ENCODE measurements at regions not wholly inside any gene's neighbourhood (a gene's known extent, or its start where the extent isn't known, plus 50 kb on each side); places are given as distances from the start of the nearest gene placed in this dataset.

- no peak for TF ChIP-seq EZH2 (IDR thresholded peaks at IDR 0.05; ENCODE audit: borderline replicate concordance, insufficient read depth, low read depth, low read length, poor library complexity, severe bottlenecking)
- TF ChIP-seq, protein P1, sequence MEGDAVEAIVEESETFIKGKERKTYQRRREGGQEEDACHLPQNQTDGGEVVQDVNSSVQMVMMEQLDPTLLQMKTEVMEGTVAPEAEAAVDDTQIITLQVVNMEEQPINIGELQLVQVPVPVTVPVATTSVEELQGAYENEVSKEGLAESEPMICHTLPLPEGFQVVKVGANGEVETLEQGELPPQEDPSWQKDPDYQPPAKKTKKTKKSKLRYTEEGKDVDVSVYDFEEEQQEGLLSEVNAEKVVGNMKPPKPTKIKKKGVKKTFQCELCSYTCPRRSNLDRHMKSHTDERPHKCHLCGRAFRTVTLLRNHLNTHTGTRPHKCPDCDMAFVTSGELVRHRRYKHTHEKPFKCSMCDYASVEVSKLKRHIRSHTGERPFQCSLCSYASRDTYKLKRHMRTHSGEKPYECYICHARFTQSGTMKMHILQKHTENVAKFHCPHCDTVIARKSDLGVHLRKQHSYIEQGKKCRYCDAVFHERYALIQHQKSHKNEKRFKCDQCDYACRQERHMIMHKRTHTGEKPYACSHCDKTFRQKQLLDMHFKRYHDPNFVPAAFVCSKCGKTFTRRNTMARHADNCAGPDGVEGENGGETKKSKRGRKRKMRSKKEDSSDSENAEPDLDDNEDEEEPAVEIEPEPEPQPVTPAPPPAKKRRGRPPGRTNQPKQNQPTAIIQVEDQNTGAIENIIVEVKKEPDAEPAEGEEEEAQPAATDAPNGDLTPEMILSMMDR (IDR thresholded peaks at IDR 0.05) = no peak
These were observed 298.5 kb downstream of the GPAM start for GRCh38 chr10:111885046-111885445.
